NCI-H1092 treated with DMSO at 0.1 percent for 48 hours (cell line): ENCODE measurements at regions not wholly inside any gene's neighbourhood (a gene's known extent, or its start where the extent isn't known, plus 50 kb on each side); places are given as distances from the start of the nearest gene placed in this dataset.

ENCODE experiments used
- DNase-seq: peaks from one replicate; lab custom pipeline; 2025; lab: John Stamatoyannopoulos, UW

DNA sequence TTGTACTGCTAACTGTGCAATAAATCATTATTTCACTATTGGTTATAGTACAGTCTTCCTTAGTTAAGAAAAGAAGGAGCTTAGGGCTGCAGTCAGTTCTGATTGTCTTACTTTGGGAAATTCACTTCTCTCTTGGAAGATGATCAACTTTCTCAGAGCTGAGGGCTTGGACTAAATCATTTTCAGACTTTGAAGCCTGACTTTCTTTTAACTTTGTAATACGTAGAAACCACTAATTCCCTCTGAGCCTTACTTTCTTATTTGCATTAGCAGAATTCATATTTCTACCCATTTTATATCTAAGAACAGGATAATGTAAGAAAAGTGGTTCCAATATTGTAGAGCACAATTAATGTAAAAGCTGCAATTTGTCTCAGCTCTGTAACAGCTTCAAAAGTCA lies 386.4 kb downstream of the TRIB2 start:
- DNase-seq, result no peak

GRCh38 chr2:13103778-13104493 lies 387.2 kb downstream of the TRIB2 start:
- no peak for DNase-seq

GRCh38 chr2:13104723-13105122 lies 388.0 kb downstream of the TRIB2 start:
- no peak for DNase-seq

DNA sequence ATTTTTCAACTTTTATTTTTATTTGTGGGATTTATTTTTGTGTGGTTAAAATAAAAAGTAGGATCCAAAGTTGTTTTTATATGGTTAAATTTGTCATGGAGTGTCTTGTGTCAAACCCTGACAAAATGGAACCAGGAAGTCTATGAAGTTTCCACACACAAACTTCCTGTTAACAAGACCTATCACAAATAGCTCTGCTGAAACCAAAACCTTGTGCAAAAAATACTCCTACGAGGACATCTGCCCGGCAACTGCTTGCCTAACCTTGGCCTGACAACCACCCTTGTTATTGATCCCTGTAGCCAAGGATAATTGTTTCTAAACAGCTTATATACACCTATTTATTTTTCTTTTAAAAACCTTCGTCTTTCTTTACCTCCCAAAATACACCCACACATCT lies 389.6 kb downstream of the TRIB2 start:
- DNase-seq, result no peak

DNA sequence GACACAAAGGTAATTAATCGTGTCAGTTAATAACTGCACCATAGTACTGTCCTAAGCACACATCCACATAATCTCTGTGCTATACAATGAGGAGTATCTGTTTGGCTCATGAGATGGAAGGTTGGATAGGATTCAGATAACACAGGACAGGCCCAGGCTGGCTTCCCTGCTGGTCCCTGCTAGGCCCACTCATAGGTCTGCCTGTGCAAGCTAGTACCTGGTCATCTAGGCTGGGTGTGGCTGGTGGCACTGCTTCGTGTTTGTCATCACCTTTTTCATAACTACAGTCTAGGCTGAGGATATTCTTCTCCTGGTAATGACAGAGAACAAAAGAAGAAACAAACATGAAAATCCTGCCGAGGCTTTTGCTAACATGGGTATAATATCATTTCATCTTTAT lies 392.8 kb downstream of the TRIB2 start:
- DNase-seq, result no peak

DNA sequence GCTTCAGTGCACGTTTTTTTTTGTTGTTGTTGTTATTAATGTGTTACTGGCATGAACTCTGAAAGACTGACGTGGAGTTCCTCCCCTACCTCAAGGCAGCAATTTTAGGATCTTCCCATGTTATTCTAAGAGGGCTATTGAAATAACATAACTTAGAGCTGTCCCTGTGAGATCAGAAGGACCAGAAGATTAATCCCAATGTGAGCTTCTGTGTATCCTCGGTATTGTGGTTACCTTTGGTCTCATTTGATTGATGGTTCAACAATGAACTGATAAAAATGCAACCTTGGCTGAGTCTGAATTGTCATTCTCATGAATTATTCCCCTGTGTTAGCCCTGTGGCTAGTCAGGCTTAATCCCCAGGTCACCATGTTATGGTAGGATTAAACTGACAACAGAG lies 394.1 kb downstream of the TRIB2 start:
- DNase-seq, result no peak

DNA sequence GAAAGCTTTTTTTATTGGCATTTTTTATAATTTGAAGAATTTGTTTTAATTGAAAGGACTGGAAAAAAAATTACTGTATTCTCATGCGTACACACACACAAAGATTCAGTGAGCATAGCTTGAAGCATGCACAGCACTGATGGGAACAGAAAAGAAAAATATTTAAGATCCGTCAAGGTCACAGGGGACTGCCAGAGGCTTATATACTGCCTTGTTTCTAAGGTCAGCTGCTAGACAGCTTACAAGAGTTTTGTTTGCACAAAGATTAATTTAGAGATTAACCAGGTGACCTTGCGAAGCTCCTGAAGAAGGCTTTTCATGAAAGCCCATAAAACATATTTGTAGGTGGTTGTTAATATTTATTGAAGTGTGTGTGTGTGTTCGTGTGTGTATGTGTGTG lies 396.3 kb downstream of the TRIB2 start:
- DNase-seq, result no peak

GRCh38 chr2:13114391-13114790 lies 397.7 kb downstream of the TRIB2 start:
- DNase-seq, result no peak

GRCh38 chr2:13115643-13116042 lies 398.9 kb downstream of the TRIB2 start:
- no peak for DNase-seq

- DNase-seq, result no peak
These were observed 404.4 kb downstream of the TRIB2 start for GRCh38 chr2:13121096-13121495.

- DNase-seq, result no peak
These were observed 411.4 kb downstream of the TRIB2 start for GRCh38 chr2:13128139-13128538.

GRCh38 chr2:13135369-13135768 lies 418.6 kb downstream of the TRIB2 start:
- DNase-seq, result no peak

GRCh38 chr2:13135856-13136255 lies 419.1 kb downstream of the TRIB2 start:
- DNase-seq, result no peak

DNA sequence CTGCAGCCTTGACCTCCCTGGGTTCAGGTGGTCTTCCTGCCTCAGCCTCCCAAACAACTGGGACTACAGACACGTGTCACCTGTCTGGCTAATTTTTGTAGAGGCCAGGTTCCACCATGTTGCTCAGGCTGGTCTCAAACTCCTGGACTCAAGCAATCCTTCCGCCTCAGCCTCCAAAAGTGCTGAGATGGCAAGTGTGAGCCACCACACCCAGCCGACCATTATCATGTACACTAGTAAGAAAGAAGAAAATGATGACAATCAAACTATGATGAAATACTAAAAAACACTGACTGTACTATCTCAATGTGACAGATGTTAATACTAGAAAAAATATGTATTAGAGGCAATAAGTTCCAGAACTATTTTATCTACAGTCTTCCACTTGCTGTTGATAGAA lies 420.9 kb downstream of the TRIB2 start:
- DNase-seq, result no peak

GRCh38 chr2:13141315-13141714 lies 424.6 kb downstream of the TRIB2 start:
- DNase-seq, result no peak

GRCh38 chr2:13143451-13143850 lies 426.7 kb downstream of the TRIB2 start:
- no peak for DNase-seq

GRCh38 chr2:13156916-13157315 lies 440.2 kb downstream of the TRIB2 start:
- no peak for DNase-seq

GRCh38 chr2:13158466-13158865 lies 441.7 kb downstream of the TRIB2 start:
- DNase-seq, result no peak

DNA sequence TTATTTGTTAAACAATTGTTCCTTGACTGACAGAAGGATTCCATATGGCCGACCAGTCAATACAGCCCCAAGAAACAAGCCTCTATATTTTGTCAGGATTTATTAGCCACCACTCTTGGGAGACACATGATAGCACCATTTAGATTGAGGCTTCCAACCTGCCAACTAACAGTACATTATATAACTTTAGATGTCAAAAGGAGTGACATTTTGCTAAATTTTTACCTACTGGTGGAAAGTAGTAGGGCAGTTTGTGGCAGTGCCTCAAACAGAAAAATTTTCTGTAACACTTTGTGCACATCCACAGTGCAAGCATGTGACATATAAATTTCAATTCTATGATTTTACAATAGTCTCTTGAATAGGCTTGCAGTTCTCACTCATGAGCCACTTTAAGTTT lies 464.0 kb downstream of the TRIB2 start:
- DNase-seq, result no peak

- DNase-seq, result no peak
These were observed 476.3 kb downstream of the TRIB2 start for GRCh38 chr2:13193075-13193474.

GRCh38 chr2:13193900-13194299 lies 477.2 kb downstream of the TRIB2 start:
- DNase-seq, result peak; percentile 39

DNA sequence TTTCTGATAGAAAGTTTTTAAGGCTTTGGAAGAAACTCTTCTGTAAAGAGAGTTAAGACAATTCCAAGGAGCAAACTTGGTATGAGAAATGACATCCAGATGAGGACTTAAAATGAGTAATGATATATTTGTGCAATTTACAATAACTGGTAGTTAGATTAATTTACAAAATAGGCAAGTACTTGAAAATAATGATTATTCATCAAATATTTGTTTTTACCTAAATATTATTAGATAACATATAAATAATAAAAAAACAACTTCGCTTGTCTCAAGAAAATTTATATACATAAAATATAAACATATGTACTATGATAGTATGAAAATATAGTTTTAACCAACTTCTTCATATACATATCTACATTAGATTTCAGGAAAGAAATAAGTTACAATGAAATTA lies 478.5 kb downstream of the TRIB2 start:
- no peak for DNase-seq

- DNase-seq, result no peak
These were observed 480.5 kb downstream of the TRIB2 start for GRCh38 chr2:13197248-13197647.

- no peak for DNase-seq
These were observed 485.2 kb downstream of the TRIB2 start for GRCh38 chr2:13201924-13202323.

DNA sequence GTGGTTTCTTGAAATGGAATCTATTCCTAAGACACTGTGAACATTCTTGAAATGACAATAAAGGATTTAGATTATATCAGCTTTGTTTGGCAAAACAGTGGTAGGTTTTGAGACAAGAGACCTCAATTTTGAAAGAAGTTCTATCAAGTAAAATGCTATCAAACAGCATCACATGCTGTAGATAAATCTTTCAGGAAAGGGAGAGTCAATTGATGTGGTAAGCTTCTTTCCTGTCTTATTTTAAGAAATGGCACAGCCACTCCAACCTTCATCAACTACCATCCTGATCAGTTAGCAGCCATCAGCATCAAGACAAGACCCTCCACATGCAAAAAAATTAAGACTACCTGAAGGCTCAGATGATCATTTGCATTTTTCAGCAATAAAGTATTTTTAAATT lies 495.4 kb downstream of the TRIB2 start:
- no peak for DNase-seq
